DOHH2 (cell line): ENCODE measurements at regions not wholly inside any gene's neighbourhood (a gene's known extent, or its start where the extent isn't known, plus 50 kb on each side); places are given as distances from the start of the nearest gene placed in this dataset.

Source experiments
- H3F3A ChIP-seq: fragments of 200-600 bp; sonication (generic), shearing (Covaris generic); 2 replicates; pipeline ENCODE4 v1.6.0; 2016; ENCODE audit warnings: antibody characterized with exemption, mild to moderate bottlenecking; ENCODE audit not compliant: control insufficient read depth, insufficient read depth
- H3K27ac ChIP-seq: fragments of 200-600 bp; sonication (generic); 2 replicates; pipeline ENCODE4 v1.5.1; 2014; ENCODE audit warnings: low read depth, mild to moderate bottlenecking, low read length, moderate library complexity
- H3K27me3 ChIP-seq: fragments of 200-600 bp; sonication (generic); 2 replicates; pipeline ENCODE4 v1.6.1; 2014; ENCODE audit warnings: mild to moderate bottlenecking, low read length, mixed read lengths; ENCODE audit not compliant: control insufficient read depth
- H3K36me3 ChIP-seq: fragments of 200-600 bp; sonication (generic); 2 replicates; pipeline ENCODE4 v1.6.1; 2014; ENCODE audit warnings: mild to moderate bottlenecking, low read length, moderate library complexity, mixed read lengths; ENCODE audit not compliant: control insufficient read depth
- H3K4me1 ChIP-seq: fragments of 200-600 bp; sonication (generic); 2 replicates; pipeline ENCODE4 v1.6.1; 2014; ENCODE audit warnings: mild to moderate bottlenecking, low read length, mixed read lengths; ENCODE audit not compliant: control insufficient read depth
- H3K4me2 ChIP-seq: fragments of 200-600 bp; sonication (generic); 2 replicates; pipeline ENCODE4 v1.6.0; 2014; ENCODE audit warnings: mild to moderate bottlenecking, low read length, moderate library complexity
- H3K4me3 ChIP-seq: fragments of 200-600 bp; sonication (generic); 2 replicates; pipeline ENCODE4 v1.5.1; 2014; ENCODE audit warnings: mild to moderate bottlenecking, low read length, mixed read lengths
- H3K79me2 ChIP-seq: fragments of 200-600 bp; sonication (generic); 2 replicates; pipeline ENCODE4 v1.6.1; 2014; ENCODE audit warnings: mild to moderate bottlenecking, low read length, mixed read lengths; ENCODE audit not compliant: control insufficient read depth
- H3K9me2 ChIP-seq: fragments of 200-600 bp; sonication (generic); replicated peaks from 2 replicates; pipeline ENCODE4 v1.6.1; 2014; ENCODE audit warnings: mild to moderate bottlenecking, low read length, mixed read lengths; ENCODE audit not compliant: control insufficient read depth
- H3K9me3 ChIP-seq: fragments of 200-600 bp; sonication (generic); 2 replicates; pipeline ENCODE4 v1.6.1; 2014; ENCODE audit warnings: antibody characterized with exemption, low read length, mixed read lengths; ENCODE audit not compliant: control insufficient read depth, insufficient read depth
- H4K20me1 ChIP-seq: fragments of 200-600 bp; sonication (generic); 2 replicates; pipeline ENCODE4 v1.6.0; 2014; ENCODE audit warnings: low read depth, mild to moderate bottlenecking, antibody characterized with exemption, low read length, moderate library complexity; ENCODE audit not compliant: control insufficient read depth, insufficient read depth
- EZH2phosphoT487 ChIP-seq: fragments of 200-600 bp; sonication (generic); IDR thresholded peaks from 2 replicates; pipeline ENCODE4 v1.6.1; 2017; ENCODE audit warnings: borderline replicate concordance, mild to moderate bottlenecking, antibody characterized with exemption, low read length, moderate library complexity, mixed read lengths
- TF ChIP-seq, protein P1 (sequence below): fragments of 200-600 bp; sonication (generic); IDR thresholded peaks from one replicate; pipeline ENCODE4 v1.5.1; 2014; ENCODE audit warnings: antibody characterized with exemption, mild to moderate bottlenecking, low read depth, low read length; ENCODE audit not compliant: poor library complexity, severe bottlenecking

DNA sequence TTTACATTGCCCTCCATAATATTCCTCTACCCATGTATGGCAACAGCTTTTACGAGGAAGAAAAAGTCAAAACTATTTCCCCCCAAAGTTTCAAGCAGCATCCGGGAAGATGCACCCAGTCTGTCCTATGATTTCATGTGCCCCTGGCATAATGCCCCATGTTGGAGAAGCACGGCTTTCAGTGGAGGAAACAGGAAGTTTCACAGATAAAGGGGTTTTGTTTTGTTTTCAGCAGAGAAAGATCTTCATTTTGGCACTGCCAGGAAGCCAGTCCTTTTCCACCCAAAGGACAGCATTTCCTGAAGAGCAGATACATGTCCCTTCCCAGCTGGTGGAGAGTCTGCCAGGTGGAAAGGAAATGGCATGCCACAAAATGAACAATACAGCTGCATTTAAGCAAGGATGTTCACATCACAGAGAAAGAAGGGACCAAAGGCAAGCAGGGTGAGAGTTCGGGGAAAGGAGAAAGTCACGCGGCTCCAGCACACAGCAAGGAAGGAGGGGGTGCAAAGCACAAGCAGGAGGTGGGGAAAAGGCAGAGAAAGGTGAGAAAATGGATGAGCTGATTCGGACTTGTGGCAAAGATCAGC is 95.3 kb upstream of the HIVEP3 start:
- Histone ChIP-seq H3K4me3 (no peak overlapping the region), H3K27ac (no peak overlapping the region), H4K20me1 (no peaks in the 10 kb centered on the region), H3K4me2 (no peak overlapping the region), H3K4me1 (no peaks in the 10 kb centered on the region), H3K36me3 (no peaks in the 10 kb centered on the region), H3K9me2 (no peaks in the 10 kb centered on the region), H3F3A (no peaks in the 10 kb centered on the region), H3K79me2 (no peaks in the 10 kb centered on the region), H3K27me3 (peaks cover 4% of the 10 kb centered on the region), H3K9me3 (no peaks in the 10 kb centered on the region)
- TF ChIP-seq, protein P1, sequence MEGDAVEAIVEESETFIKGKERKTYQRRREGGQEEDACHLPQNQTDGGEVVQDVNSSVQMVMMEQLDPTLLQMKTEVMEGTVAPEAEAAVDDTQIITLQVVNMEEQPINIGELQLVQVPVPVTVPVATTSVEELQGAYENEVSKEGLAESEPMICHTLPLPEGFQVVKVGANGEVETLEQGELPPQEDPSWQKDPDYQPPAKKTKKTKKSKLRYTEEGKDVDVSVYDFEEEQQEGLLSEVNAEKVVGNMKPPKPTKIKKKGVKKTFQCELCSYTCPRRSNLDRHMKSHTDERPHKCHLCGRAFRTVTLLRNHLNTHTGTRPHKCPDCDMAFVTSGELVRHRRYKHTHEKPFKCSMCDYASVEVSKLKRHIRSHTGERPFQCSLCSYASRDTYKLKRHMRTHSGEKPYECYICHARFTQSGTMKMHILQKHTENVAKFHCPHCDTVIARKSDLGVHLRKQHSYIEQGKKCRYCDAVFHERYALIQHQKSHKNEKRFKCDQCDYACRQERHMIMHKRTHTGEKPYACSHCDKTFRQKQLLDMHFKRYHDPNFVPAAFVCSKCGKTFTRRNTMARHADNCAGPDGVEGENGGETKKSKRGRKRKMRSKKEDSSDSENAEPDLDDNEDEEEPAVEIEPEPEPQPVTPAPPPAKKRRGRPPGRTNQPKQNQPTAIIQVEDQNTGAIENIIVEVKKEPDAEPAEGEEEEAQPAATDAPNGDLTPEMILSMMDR: no peak
- TF ChIP-seq EZH2phosphoT487: no peak

DNA sequence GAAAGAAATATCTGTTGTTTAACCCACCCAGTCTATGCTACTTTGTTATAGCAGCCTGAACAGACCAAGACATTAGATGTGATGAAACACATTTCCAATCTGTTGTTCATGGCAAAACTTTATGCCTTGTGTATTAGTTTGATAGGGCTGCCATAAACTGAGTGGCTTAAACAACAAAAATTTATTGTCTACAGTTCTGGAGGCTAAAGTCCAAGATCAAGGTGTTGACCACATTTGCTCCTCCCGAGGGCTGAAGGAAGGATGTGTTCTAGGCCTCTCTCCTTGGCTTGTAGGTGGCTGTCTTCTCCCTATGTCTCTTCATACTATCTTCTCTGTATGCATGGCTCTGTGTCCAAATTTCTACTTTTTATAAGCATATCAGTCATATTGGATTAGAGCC is 94.1 kb upstream of the HIVEP3 start:
- Histone ChIP-seq H3K36me3 (no peaks in the 10 kb centered on the region), H3K79me2 (no peaks in the 10 kb centered on the region), H3K4me3 (no peak overlapping the region), H3K27me3 (peaks cover 4% of the 10 kb centered on the region), H3K27ac (no peak overlapping the region), H3K9me2 (no peaks in the 10 kb centered on the region), H3F3A (no peaks in the 10 kb centered on the region), H3K4me1 (no peaks in the 10 kb centered on the region), H3K4me2 (no peak overlapping the region), H4K20me1 (no peaks in the 10 kb centered on the region), H3K9me3 (no peaks in the 10 kb centered on the region)
- TF ChIP-seq, protein P1: no peak
- no peak for TF ChIP-seq EZH2phosphoT487

- no peak for TF ChIP-seq EZH2phosphoT487
- TF ChIP-seq, protein P1: no peak
- Histone ChIP-seq H3K79me2 (no peaks in the 10 kb centered on the region), H3K27me3 (peaks cover 4% of the 10 kb centered on the region), H4K20me1 (no peaks in the 10 kb centered on the region), H3K36me3 (no peaks in the 10 kb centered on the region), H3K4me2 (no peak overlapping the region), H3K27ac (no peak overlapping the region), H3K9me3 (no peaks in the 10 kb centered on the region), H3K4me3 (no peak overlapping the region), H3K4me1 (no peaks in the 10 kb centered on the region), H3F3A (no peaks in the 10 kb centered on the region), H3K9me2 (no peaks in the 10 kb centered on the region)
Measured at GRCh38 chr1:42010381-42010780, 91.7 kb upstream of the HIVEP3 start.

- no peaks in the 10 kb centered on the region for H3K79me2 ChIP-seq
- no peaks in the 10 kb centered on the region for H4K20me1 ChIP-seq
- H3K9me2 ChIP-seq: no peaks in the 10 kb centered on the region
- no peak overlapping the region for H3K4me2 ChIP-seq
- H3K9me3 ChIP-seq: no peaks in the 10 kb centered on the region
- no peak overlapping the region for H3K4me3 ChIP-seq
- no peak overlapping the region for H3K27ac ChIP-seq
- no peaks in the 10 kb centered on the region for H3F3A ChIP-seq
- peaks cover 4% of the 10 kb centered on the region; the same call in 1 of the 2 replicates for H3K27me3 ChIP-seq
- no peaks in the 10 kb centered on the region for H3K36me3 ChIP-seq
- H3K4me1 ChIP-seq: no peaks in the 10 kb centered on the region
- TF ChIP-seq, protein P1: no peak
- TF ChIP-seq EZH2phosphoT487: no peak
Measured at GRCh38 chr1:42008264-42008663, 89.5 kb upstream of the HIVEP3 start.
